Activated CD4-positive, alpha-beta memory T cell treated with anti-CD3 and anti-CD28 coated beads for 36 hours (primary cell): ENCODE measurements at regions not wholly inside any gene's neighbourhood (a gene's known extent, or its start where the extent isn't known, plus 50 kb on each side); places are given as distances from the start of the nearest gene placed in this dataset.
"Not testable (repeated sequence)": the region's sequence is repeated elsewhere in the genome, so short reads cannot be mapped to it uniquely, and the experiment has no call there.

Source experiments
- CTCF ChIA-PET: fragments of 350-600 bp; sonication (Branson Sonifier 250); formaldehyde crosslinking; loops from one replicate; lab custom pipeline; 2021; ENCODE audit warnings: antibody characterized with exemption, inconsistent platforms; lab: Charles Lee
- POLR2A ChIA-PET: fragments of 350-600 bp; sonication (Branson Sonifier 250); formaldehyde crosslinking; loops from one replicate; lab custom pipeline; 2021; ENCODE audit warnings: antibody characterized with exemption; lab: Charles Lee
- DNase-seq: peaks from one replicate; pipeline ENCODE4 v3.0.0-alpha.2; 2020
- H3K27ac Mint-ChIP-seq: one replicate; pipeline ENCODE4 v1.8.0; 2021; ENCODE audit warnings: mixed read lengths
- H3K27me3 Mint-ChIP-seq: one replicate; pipeline ENCODE4 v1.8.0; 2021; ENCODE audit warnings: mixed read lengths
- H3K36me3 Mint-ChIP-seq: one replicate; pipeline ENCODE4 v1.8.0; 2021; ENCODE audit warnings: mixed read lengths
- H3K4me1 Mint-ChIP-seq: one replicate; pipeline ENCODE4 v1.8.0; 2021; ENCODE audit warnings: low read depth, mixed read lengths
- H3K4me3 Mint-ChIP-seq: one replicate; pipeline ENCODE4 v1.8.0; 2021; ENCODE audit warnings: mild to moderate bottlenecking, mixed read lengths
- H3K9me3 Mint-ChIP-seq: one replicate; pipeline ENCODE4 v1.8.0; 2021; ENCODE audit warnings: mixed read lengths
- intact Hi-C: fragments of 100-400 bp; cut with micrococcal nuclease; formaldehyde crosslinking; loops from one replicate; pipeline ENCODE4 v1.15.1; 2023

DNA sequence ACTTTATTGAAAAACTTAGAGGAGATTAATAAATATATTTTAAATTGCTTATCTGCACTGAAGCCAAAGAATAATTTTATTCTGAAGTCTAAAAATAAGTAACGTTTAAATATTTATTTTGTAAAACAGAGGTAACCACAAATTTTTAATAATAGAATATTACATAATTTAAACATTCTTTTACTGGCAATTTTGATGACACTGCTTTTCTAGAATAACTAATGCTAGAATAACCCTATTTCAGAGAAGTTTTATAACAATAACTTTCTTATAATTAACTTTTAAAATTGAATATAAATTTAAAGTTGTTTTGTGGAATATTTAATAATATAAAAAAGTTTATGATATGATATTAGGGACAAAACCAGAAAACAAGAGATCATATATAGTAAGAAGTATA is 409.6 kb upstream of the KCNMB2 start:
- Mint-ChIP-seq H3K27ac (no peak overlapping the region), H3K36me3 (peaks cover under 1% of the 10 kb centered on the region), H3K9me3 (peaks cover 3% of the 10 kb centered on the region), H3K4me1 (no peaks in the 10 kb centered on the region), H3K27me3 (no peaks in the 10 kb centered on the region), H3K4me3 (no peak overlapping the region)
- intact Hi-C loops: no loop called here
- DNase-seq: no peak
- ChIA-PET CTCF (no interaction called here), POLR2A (no interaction called here)

DNA sequence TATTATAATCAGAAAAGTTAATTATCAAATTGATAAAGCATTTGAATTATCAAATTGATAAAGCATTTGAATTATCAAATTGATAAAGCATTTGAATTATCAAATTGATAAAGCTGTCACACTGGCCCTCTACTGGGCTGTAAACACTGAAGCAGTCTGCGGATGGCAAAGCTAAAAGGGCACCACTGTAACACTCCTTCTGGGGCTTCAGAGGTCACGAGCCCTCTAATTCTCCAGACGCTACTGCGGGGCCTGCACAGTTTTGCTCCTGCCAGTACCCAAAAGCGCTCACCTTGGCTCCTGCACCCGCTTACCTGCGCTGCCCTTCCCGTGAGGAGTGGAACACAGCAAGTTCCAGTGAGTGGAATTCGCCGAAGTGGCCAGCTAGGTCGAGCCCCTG is 409.0 kb upstream of the KCNMB2 start:
- POLR2A ChIA-PET: no interaction called here
- CTCF ChIA-PET: no interaction called here
- Mint-ChIP-seq H3K27me3 (no peaks in the 10 kb centered on the region), H3K36me3 (no peaks in the 10 kb centered on the region), H3K4me3 (no peak overlapping the region), H3K4me1 (no peaks in the 10 kb centered on the region), H3K9me3 (peaks cover 3% of the 10 kb centered on the region), H3K27ac (no peak overlapping the region)
- intact Hi-C loops: no loop called here
- DNase-seq: no peak

DNA sequence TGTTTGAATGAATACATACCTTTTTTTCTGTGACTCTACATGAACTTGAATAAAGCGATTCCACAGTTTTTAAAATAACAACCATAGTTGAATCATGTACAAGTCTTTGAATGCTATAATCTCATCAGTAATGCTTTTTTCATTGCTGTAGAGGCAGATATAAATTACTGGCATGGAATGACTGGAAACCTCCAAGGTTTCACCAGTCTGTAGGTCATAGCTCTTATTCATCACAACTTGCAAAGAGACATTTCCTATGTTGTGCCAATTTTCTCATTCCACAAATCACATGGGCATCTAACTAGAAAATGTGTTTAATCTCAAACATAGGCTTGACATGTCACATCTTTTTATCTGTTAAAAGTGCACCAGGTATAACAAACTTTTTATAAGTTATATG is 407.1 kb upstream of the KCNMB2 start:
- H3K4me3 Mint-ChIP-seq: no peak overlapping the region
- H3K27ac Mint-ChIP-seq: no peak overlapping the region
- CTCF ChIA-PET: no interaction called here

DNA sequence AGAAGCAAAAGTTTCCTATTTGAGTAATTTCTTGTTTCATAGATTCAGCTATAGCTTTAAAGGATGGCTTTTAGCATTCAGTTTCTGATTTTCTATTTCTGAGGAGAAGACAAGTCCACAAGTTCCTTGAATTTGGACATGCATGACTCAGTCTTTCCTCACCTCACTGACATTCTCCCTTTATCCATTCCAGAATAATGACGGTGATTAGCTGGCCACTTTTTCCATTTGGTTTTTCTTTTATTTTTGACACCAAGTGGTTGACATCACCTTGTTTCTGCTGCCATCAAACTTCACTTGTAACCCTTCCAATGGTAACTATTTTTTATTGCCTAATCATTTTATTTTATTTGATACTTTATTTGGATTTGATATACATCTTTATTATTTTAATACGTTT is 404.4 kb upstream of the KCNMB2 start:
- H3K36me3 Mint-ChIP-seq: no peaks in the 10 kb centered on the region
- H3K4me3 Mint-ChIP-seq: no peak overlapping the region
- peaks cover 3% of the 10 kb centered on the region for H3K9me3 Mint-ChIP-seq
- ChIA-PET CTCF (no interaction called here), POLR2A (no interaction called here)
- no peak for DNase-seq
- intact Hi-C loops: no loop called here
- H3K27ac Mint-ChIP-seq: no peak overlapping the region
- no peaks in the 10 kb centered on the region for H3K27me3 Mint-ChIP-seq
- H3K4me1 Mint-ChIP-seq: no peaks in the 10 kb centered on the region

More for the DNA sequence above, 407.1 kb upstream of the KCNMB2 start:
- H3K9me3 Mint-ChIP-seq: peaks cover 3% of the 10 kb centered on the region
- POLR2A ChIA-PET: no interaction called here
- no peaks in the 10 kb centered on the region for H3K4me1 Mint-ChIP-seq
- H3K27me3 Mint-ChIP-seq: no peaks in the 10 kb centered on the region
- no peaks in the 10 kb centered on the region for H3K36me3 Mint-ChIP-seq
- no peak for DNase-seq
- intact Hi-C loops: no loop called here

DNA sequence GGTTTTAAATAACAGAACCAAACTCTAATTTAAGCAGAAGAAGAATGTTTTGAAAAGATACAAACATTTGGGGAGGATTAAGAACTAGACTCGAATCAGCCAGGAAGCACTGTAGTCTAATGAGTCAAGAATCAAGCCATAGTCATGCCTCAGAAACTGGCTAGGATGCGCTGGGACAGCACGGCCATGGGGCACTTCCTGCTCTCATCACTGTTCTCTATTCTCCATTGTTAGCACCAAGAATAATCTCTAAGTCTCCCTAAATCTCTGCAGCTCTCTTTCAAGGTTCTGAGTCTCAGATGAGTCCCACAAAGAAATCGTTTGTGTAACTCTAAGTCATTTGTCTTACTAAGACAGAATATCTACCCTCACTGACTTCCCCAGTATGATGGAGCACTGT is 399.0 kb upstream of the KCNMB2 start:
- Mint-ChIP-seq H3K27ac (no peak overlapping the region), H3K36me3 (no peaks in the 10 kb centered on the region), H3K4me1 (no peaks in the 10 kb centered on the region), H3K4me3 (no peak overlapping the region), H3K9me3 (peaks cover 6% of the 10 kb centered on the region), H3K27me3 (no peaks in the 10 kb centered on the region)
- no peak for DNase-seq
- intact Hi-C loops: no loop called here
- ChIA-PET POLR2A (interaction anchor here (0.6 kb wide), 1 partner anchor 271 kb away, joined by 3 read pairs; no protein-coding TSS in a partner anchor), CTCF (interaction anchor here (0.7 kb wide), 1 partner anchor 247 kb away, joined by 3 read pairs; no protein-coding TSS in a partner anchor)

DNA sequence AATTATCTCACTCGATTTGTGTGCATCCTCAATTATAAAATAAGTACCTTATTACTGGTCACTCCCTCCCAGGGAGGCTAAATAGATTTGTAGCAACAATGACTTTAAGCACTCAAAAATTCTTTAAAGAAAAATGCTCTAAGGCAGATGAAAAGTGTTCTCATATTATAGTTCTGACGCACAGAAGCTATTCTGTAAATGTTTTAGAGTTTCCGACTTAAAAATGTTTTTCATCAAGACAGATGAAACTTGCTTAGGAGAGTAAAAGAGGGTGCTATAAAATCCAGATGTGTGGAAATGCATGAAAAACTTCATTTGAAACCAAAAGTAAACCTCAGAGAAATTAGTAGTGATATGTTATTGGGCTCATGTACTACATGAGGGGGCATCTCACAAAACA is 398.4 kb upstream of the KCNMB2 start:
- Mint-ChIP-seq H3K4me3 (no peak overlapping the region), H3K27ac (no peak overlapping the region), H3K9me3 (peaks cover 6% of the 10 kb centered on the region), H3K36me3 (no peaks in the 10 kb centered on the region), H3K27me3 (no peaks in the 10 kb centered on the region), H3K4me1 (no peaks in the 10 kb centered on the region)
- DNase-seq: no peak
- ChIA-PET CTCF (interaction anchor here (0.7 kb wide), 1 partner anchor 247 kb away, joined by 3 read pairs; no protein-coding TSS in a partner anchor), POLR2A (no interaction called here)
- intact Hi-C loops: no loop called here

DNA sequence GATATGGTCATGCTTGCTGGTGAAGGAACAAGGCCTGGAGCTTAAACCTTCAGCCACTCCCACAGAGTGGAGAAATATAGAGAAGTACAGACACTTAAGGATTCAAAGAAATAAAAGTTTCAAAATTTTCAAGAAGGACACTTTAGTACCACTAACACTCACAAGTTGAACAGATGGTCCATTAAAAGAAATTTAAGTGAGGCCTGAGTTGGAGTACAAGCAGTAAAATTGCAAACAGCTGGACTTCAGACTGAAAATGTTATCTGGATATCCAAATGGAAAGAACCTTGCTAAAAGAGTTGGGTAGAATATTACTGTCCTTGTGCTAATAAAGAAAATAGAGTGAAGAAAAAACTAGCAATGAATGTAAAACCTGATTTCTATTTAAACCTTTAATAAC is 397.1 kb upstream of the KCNMB2 start:
- DNase-seq: no peak
- Mint-ChIP-seq H3K4me3 (no peak overlapping the region), H3K36me3 (no peaks in the 10 kb centered on the region), H3K4me1 (no peaks in the 10 kb centered on the region), H3K27me3 (no peaks in the 10 kb centered on the region), H3K27ac (no peak overlapping the region), H3K9me3 (peaks cover 6% of the 10 kb centered on the region)
- POLR2A ChIA-PET: no interaction called here
- intact Hi-C loops: no loop called here
- CTCF ChIA-PET: no interaction called here

DNA sequence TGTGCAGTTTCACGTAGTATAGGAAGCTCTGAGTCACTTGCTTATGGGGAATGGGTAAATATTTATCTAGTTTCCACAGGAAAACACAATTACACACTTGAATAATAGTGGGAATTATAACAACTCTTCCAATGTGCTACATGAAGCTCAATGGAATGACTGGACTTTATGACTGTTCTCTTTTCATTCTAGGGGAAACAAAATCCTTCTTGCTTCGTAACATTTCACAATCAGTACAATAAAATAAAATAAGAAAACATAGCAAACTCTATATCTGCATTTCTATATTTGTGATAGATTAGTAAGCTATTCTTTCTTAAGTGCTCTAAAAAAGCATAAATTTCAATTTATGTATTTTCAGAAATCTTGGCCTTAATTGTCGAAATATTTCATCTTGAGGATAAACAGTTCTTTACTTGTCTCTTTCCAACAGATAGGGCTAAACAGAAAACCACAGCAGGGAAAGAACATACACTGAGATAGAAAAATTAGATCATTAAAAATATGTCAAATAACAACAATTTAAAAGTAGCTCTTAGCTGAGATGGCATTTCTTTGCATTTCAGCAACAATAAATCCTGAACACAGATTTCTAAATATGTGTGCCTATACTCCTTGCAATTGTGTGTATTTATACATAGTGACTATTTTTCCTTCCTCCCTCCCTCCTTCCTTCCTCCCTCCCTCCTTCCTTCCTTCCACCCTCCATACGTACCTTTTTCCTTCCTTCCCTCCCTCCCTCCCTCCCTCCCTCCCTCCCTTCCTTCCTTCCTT is 395.5 kb upstream of the KCNMB2 start:
- no peaks in the 10 kb centered on the region for H3K27me3 Mint-ChIP-seq
- H3K4me1 Mint-ChIP-seq: no peaks in the 10 kb centered on the region
- ChIA-PET POLR2A (no interaction called here), CTCF (no interaction called here)
- H3K4me3 Mint-ChIP-seq: no peak overlapping the region
- H3K27ac Mint-ChIP-seq: no peak overlapping the region
- DNase-seq: no peak
- peaks cover 6% of the 10 kb centered on the region for H3K9me3 Mint-ChIP-seq
- no peaks in the 10 kb centered on the region for H3K36me3 Mint-ChIP-seq
- intact Hi-C loops: no loop called here

DNA sequence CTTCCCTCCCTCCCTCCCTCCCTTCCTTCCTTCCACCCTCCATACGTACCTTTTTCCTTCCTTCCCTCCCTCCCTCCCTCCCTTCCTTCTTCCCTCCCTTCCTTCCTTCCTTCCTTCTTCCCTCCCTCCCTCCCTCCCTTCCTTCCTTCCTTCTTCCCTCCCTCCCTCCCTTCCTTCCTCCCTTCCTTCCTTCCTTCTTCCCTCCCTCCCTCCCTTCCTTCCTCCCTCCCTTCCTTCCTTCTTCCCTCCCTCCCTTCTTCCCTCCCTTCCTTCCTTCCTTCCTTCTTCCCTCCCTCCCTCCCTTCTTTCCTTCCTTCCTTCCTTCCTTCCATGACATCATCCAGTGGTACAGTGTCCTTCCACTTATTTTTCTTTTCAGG is 394.9 kb upstream of the KCNMB2 start:
- H3K27ac Mint-ChIP-seq, CTCF ChIA-PET, H3K4me3 Mint-ChIP-seq, H3K27me3 Mint-ChIP-seq, DNase-seq, POLR2A ChIA-PET, H3K9me3 Mint-ChIP-seq, H3K4me1 Mint-ChIP-seq, H3K36me3 Mint-ChIP-seq, intact Hi-C loops: not testable (repeated sequence)

DNA sequence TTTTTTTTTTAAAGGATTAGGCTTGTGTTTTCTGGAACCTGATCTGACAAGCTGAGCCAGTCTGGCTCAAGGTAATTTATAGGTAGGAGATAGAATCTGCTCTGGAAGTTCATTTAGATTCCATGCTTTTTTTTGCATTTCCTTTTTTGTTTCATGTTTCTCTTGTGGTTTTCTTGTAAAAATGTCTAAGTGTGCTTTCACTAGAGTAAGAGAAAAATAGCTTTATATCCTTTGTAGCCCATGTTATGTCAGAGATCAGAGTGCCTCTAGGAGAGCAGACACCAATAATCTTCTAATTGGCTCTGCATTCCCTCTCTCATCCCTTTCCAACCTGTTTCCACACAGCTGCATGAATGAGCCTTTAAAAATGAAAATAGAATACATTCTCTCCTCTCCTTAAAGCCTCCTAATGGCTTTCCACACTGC is 389.8 kb upstream of the KCNMB2 start:
- CTCF ChIA-PET: no interaction called here
- H3K36me3 Mint-ChIP-seq: no peaks in the 10 kb centered on the region
- POLR2A ChIA-PET: no interaction called here

DNA sequence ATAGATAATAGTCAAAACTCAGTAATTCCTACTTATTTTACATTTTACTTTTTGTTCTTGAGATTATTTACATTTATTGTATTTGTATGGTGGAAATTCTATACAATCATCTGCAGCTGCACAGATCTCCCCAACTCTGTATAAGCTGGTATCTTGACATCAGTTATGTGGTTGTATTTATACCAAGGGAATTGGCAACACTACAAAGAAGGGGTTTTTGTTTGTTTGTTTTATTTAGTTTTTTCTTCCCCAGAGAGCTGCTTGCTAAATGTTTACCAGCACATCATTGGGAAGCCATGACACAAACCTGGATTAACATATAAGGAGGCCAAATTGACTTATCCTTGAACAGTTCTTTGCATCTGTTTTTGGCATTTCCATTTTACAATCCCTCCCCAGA is 389.2 kb upstream of the KCNMB2 start:
- H3K4me1 Mint-ChIP-seq: no peaks in the 10 kb centered on the region
- H3K27me3 Mint-ChIP-seq: no peaks in the 10 kb centered on the region
- H3K4me3 Mint-ChIP-seq: no peak overlapping the region
- POLR2A ChIA-PET: no interaction called here
- no peak for DNase-seq
- no peak overlapping the region for H3K27ac Mint-ChIP-seq
- H3K9me3 Mint-ChIP-seq: no peaks in the 10 kb centered on the region
- intact Hi-C loops: no loop called here
- no peaks in the 10 kb centered on the region for H3K36me3 Mint-ChIP-seq
- CTCF ChIA-PET: no interaction called here

More for the DNA sequence above, 389.8 kb upstream of the KCNMB2 start:
- Mint-ChIP-seq H3K9me3 (peaks cover 5% of the 10 kb centered on the region), H3K4me1 (no peaks in the 10 kb centered on the region), H3K27ac (no peak overlapping the region), H3K27me3 (no peaks in the 10 kb centered on the region), H3K4me3 (no peak overlapping the region)
- intact Hi-C loops: no loop called here
- no peak for DNase-seq

DNA sequence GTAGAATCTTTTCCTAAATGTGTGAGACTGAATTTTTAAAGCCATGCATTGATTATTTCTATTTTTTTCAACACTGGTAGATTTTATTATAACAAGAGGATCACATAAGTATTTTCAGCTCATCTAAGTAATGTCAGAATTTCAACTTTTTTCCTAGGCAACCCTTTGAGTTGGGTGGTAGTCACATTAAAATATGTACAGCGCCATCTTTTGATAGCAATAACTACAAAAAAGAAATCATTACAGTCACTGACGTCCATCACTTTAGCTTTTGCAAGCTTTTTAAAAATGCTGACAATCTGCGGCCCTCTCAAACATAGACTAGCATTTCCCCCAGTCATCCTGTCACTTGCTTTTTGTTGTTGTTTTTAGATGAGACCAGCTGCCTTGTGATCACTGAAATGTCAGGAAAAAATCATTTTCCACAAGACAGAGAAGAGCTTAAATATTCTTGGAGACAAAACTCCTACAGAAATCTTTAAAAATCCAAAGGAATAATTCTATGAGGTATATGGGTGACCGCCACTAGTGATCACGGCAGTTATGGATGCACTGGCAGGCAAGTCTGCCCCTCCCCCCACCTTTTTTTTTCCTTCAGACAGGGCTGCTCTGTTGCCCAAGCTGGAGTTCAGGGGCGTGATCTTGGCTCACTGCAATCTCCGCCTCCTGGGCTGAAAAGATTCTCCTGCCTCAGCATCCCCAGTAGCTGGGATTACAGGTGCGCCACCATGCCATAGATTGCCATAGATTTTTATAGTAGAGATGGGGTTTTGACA is 384.0 kb upstream of the KCNMB2 start:
- CTCF ChIA-PET: interaction anchor here (0.6 to 1.2 kb wide), 2 partner anchors 145 to 230 kb away, joined by 3 read pairs; no protein-coding TSS in a partner anchor
- Mint-ChIP-seq H3K9me3 (no peaks in the 10 kb centered on the region), H3K4me1 (no peaks in the 10 kb centered on the region), H3K27me3 (no peaks in the 10 kb centered on the region), H3K4me3 (no peak overlapping the region), H3K36me3 (no peaks in the 10 kb centered on the region), H3K27ac (no peak overlapping the region)
- intact Hi-C loops: no loop called here
- POLR2A ChIA-PET: no interaction called here
- no peak for DNase-seq
